ENCODE measurements at regions not wholly inside any gene's neighbourhood (a gene's known extent, or its start where the extent isn't known, plus 50 kb on each side); places are given as distances from the start of the nearest gene placed in this dataset.

DNA sequence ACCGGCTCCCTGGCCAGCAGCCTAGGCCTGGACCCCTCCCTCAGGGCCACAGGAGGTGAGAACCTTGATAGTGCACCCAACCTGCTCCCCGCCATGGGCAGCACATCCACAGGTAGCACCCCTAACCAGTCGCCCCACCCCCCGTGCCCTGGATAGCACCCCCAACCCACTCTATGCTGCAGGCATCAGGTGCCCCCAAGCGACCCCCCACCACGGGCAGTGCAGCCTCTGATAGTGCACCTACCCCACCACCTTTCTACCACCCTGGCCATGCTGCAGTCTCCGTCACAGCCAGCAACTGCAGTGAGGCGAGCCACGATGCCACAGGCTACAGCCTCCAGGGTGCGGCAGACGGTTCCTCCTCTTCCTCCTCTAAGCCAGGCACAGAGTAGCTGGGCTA lies 55.6 kb downstream of the SOWAHC start:
- peak overlapping the region; percentile 67 for H3K18ac ChIP-seq (ENCODE audit: low read length)
- no peak overlapping the region for H3K4me2 ChIP-seq (ENCODE audit: insufficient read depth, low read length, poor library complexity, severe bottlenecking)
- no peak overlapping the region for H3K27ac ChIP-seq (replicated peaks; ENCODE audit: low read length)
- H2BK5ac ChIP-seq (ENCODE audit: low read length), result no peak overlapping the region
- H3K9ac ChIP-seq (ENCODE audit: low read depth, low read length, poor library complexity), result no peak overlapping the region
- peaks cover 3% of the 10 kb centered on the region for H3K79me1 ChIP-seq (ENCODE audit: low read depth, low read length)
- no peak overlapping the region for H3K4ac ChIP-seq (ENCODE audit: low read length)
- H2AK5ac ChIP-seq (ENCODE audit: low read depth, low read length), result no peak overlapping the region
- peak overlapping the region; percentile 16 for H2BK15ac ChIP-seq (ENCODE audit: low read length)
- no peak overlapping the region for H2AFZ ChIP-seq (ENCODE audit: low read length)
- no peaks in the 10 kb centered on the region for H3K36me3 ChIP-seq (replicated peaks in 1 of 2; ENCODE audit: control insufficient read depth in 2 of 2, insufficient read depth in 2 of 2, low read length in 2 of 2)
- H3K27me3 ChIP-seq (ENCODE audit: control insufficient read depth in 3 of 3, insufficient read depth in 3 of 3, low read depth in 1 of 3, low read length in 3 of 3), result no peaks in the 10 kb centered on the region
- DNase-seq (ENCODE audit: low spot score), result no peak
- no peak overlapping the region for H2BK120ac ChIP-seq (ENCODE audit: low read depth, low read length)
- H3K14ac ChIP-seq (ENCODE audit: low read length), result no peak overlapping the region
- no peaks in the 10 kb centered on the region for H3K4me1 ChIP-seq (ENCODE audit: control insufficient read depth in 2 of 2, insufficient read depth in 1 of 2, low read depth in 1 of 2, low read length in 2 of 2)
- H3K9me3 ChIP-seq (replicated peaks in 1 of 2; ENCODE audit: control insufficient read depth in 2 of 2, insufficient read depth in 1 of 2, low read depth in 1 of 2, low read length in 2 of 2), result peaks cover 0 to 2% of the 10 kb centered on the region in 2 donors
- H2BK12ac ChIP-seq (ENCODE audit: low read length), result no peak overlapping the region
- H3K23ac ChIP-seq (ENCODE audit: low read depth, low read length, poor library complexity), result no peak overlapping the region
- no peak overlapping the region for H3K4me3 ChIP-seq (ENCODE audit: low read length in 2 of 2)
- WGBS, 2 donors (ENCODE audit: extremely low coverage in 2 of 2, insufficient read length in 2 of 2, insufficient replicate concordance in 1 of 2), result no CpG with 5 or more reads among the region's 11 CpGs
- no peak overlapping the region for H4K91ac ChIP-seq (ENCODE audit: low read depth, low read length, poor library complexity)
- no peak overlapping the region for H4K8ac ChIP-seq (ENCODE audit: low read depth, low read length)

DNA sequence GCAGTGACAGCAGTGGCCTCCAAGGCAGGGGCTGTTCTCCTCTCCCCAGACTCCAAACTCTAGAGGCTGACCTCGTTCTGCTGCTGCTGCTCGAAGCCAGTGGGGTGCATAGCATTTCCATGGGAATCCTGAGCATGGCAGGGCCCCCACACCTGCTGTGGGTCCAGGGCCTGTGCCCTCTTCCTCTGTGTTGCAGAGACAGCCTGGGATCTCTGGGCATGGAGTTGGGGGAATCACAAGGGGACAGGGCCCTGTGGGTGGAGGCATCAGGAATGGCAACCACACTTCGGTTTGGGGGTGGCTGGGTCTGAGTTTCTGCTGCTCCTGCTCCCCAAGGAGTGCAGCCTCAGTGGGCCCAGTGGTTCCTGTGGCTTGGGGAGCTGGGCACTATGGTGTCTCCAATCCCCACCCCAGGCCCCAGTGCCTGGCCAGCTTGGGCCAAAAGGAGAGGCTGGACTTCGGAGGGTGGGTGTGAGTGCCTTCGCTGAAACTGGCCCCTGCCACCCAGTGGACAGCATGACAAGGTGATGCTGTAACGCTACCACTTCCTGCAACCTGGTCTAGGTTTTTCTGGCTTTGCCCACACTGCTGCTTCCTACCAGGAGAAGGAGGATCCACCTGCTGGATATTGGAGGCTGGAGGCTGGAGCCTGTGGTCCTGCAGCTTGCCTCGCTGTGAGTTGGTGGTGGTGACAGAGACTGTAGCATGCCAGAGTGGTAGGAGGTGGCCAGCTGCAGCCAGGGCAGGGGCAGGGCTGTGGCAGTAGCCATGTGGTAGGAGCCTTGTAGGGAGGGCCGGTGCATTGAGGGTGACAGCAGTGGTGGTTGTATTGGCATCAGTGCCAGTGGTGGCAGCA lies 56.6 kb downstream of the SOWAHC start:
- no peak overlapping the region for H3K4me3 ChIP-seq (ENCODE audit: low read length in 2 of 2)
- WGBS, 2 donors (ENCODE audit: extremely low coverage in 2 of 2, insufficient read length in 2 of 2, insufficient replicate concordance in 1 of 2), result no CpG with 5 or more reads among the region's 8 CpGs
- H3K4me1 ChIP-seq (ENCODE audit: control insufficient read depth in 2 of 2, insufficient read depth in 1 of 2, low read depth in 1 of 2, low read length in 2 of 2), result peaks cover 0 to under 1% of the 10 kb centered on the region in 2 donors
- no peak overlapping the region for H3K27ac ChIP-seq (replicated peaks; ENCODE audit: low read length)
- H2AFZ ChIP-seq (ENCODE audit: low read length), result no peak overlapping the region
- peak overlapping the region; percentile 34 for H2BK12ac ChIP-seq (ENCODE audit: low read length)
- H2AK5ac ChIP-seq (ENCODE audit: low read depth, low read length), result no peak overlapping the region
- DNase-seq (ENCODE audit: low spot score), result no peak
- peak overlapping the region; percentile 25 for H3K23ac ChIP-seq (ENCODE audit: low read depth, low read length, poor library complexity)
- H3K18ac ChIP-seq (ENCODE audit: low read length), result peak overlapping the region; percentile 77
- H4K91ac ChIP-seq (ENCODE audit: low read depth, low read length, poor library complexity), result no peak overlapping the region
- peaks cover 3% of the 10 kb centered on the region for H3K79me1 ChIP-seq (ENCODE audit: low read depth, low read length)
- peaks cover 0 to 2% of the 10 kb centered on the region in 2 donors for H3K9me3 ChIP-seq (replicated peaks in 1 of 2; ENCODE audit: control insufficient read depth in 2 of 2, insufficient read depth in 1 of 2, low read depth in 1 of 2, low read length in 2 of 2)
- peak overlapping the region; percentile 65 for H3K14ac ChIP-seq (ENCODE audit: low read length)
- no peak overlapping the region for H2BK5ac ChIP-seq (ENCODE audit: low read length)
- H3K36me3 ChIP-seq (replicated peaks in 1 of 2; ENCODE audit: control insufficient read depth in 2 of 2, insufficient read depth in 2 of 2, low read length in 2 of 2), result no peaks in the 10 kb centered on the region
- no peak overlapping the region for H3K4me2 ChIP-seq (ENCODE audit: insufficient read depth, low read length, poor library complexity, severe bottlenecking)
- peak overlapping the region; percentile 45 for H2BK15ac ChIP-seq (ENCODE audit: low read length)
- no peak overlapping the region for H4K8ac ChIP-seq (ENCODE audit: low read depth, low read length)
- H3K4ac ChIP-seq (ENCODE audit: low read length), result no peak overlapping the region
- H2BK120ac ChIP-seq (ENCODE audit: low read depth, low read length), result no peak overlapping the region
- H3K9ac ChIP-seq (ENCODE audit: low read depth, low read length, poor library complexity), result no peak overlapping the region
- no peaks in the 10 kb centered on the region for H3K27me3 ChIP-seq (ENCODE audit: control insufficient read depth in 3 of 3, insufficient read depth in 3 of 3, low read depth in 1 of 3, low read length in 3 of 3)

DNA sequence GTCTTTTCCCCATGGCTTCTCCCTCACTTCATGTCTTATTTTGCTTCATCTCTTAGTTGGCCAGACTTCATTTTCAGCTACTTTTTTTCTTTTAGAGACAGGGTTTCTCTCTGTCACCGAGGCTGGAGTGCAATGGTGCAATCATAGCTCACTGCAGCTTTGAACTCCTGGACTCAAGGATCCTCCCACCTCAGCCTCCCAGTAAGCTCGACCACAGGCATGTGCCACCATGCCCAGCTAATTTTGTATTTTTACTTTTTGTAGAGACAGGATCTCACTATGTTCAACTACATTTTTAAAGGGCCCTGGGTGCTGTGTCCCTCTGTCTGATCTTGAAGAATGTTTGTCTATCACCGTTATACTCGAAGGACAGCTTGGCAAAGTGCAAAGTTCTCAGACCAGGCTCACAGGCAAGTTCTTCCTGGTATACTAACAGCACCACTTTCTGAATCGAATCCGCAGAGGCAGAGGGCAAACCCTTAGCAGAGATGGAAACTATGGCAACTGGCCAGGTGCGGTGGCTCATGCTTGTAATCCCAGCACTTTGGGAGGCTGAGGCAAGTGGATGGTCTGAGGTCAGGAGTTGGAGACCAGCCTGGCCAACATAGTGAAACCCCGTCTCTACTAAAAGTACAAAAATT lies 60.9 kb downstream of the SOWAHC start:
- no peak overlapping the region for H2AFZ ChIP-seq (ENCODE audit: low read length)
- no peaks in the 10 kb centered on the region for H3K27me3 ChIP-seq (ENCODE audit: control insufficient read depth in 3 of 3, insufficient read depth in 3 of 3, low read depth in 1 of 3, low read length in 3 of 3)
- no peak overlapping the region for H3K18ac ChIP-seq (ENCODE audit: low read length)
- no peak overlapping the region for H2BK120ac ChIP-seq (ENCODE audit: low read depth, low read length)
- no peak overlapping the region for H3K27ac ChIP-seq (replicated peaks; ENCODE audit: low read length)
- H3K4me3 ChIP-seq (ENCODE audit: low read length in 2 of 2), result no peak overlapping the region
- no peak overlapping the region for H3K9ac ChIP-seq (ENCODE audit: low read depth, low read length, poor library complexity)
- H3K14ac ChIP-seq (ENCODE audit: low read length), result no peak overlapping the region
- H2BK12ac ChIP-seq (ENCODE audit: low read length), result no peak overlapping the region
- H3K36me3 ChIP-seq (replicated peaks in 1 of 2; ENCODE audit: control insufficient read depth in 2 of 2, insufficient read depth in 2 of 2, low read length in 2 of 2), result no peaks in the 10 kb centered on the region
- peaks cover 0 to 2% of the 10 kb centered on the region in 2 donors for H3K9me3 ChIP-seq (replicated peaks in 1 of 2; ENCODE audit: control insufficient read depth in 2 of 2, insufficient read depth in 1 of 2, low read depth in 1 of 2, low read length in 2 of 2)
- no peak overlapping the region for H2BK5ac ChIP-seq (ENCODE audit: low read length)
- no peak overlapping the region for H2BK15ac ChIP-seq (ENCODE audit: low read length)
- H4K8ac ChIP-seq (ENCODE audit: low read depth, low read length), result no peak overlapping the region
- no peak for DNase-seq (ENCODE audit: low spot score)
- H3K79me1 ChIP-seq (ENCODE audit: low read depth, low read length), result peaks cover 3% of the 10 kb centered on the region
- H4K91ac ChIP-seq (ENCODE audit: low read depth, low read length, poor library complexity), result no peak overlapping the region
- H3K4me1 ChIP-seq (ENCODE audit: control insufficient read depth in 2 of 2, insufficient read depth in 1 of 2, low read depth in 1 of 2, low read length in 2 of 2), result peaks cover 12 to 36% of the 10 kb centered on the region in 2 donors
- WGBS, 2 donors (ENCODE audit: extremely low coverage in 2 of 2, insufficient read length in 2 of 2, insufficient replicate concordance in 1 of 2), result no CpG with 5 or more reads among the region's 8 CpGs
- no peak overlapping the region for H3K4ac ChIP-seq (ENCODE audit: low read length)
- H3K23ac ChIP-seq (ENCODE audit: low read depth, low read length, poor library complexity), result no peak overlapping the region
- H3K4me2 ChIP-seq (ENCODE audit: insufficient read depth, low read length, poor library complexity, severe bottlenecking), result no peak overlapping the region
- no peak overlapping the region for H2AK5ac ChIP-seq (ENCODE audit: low read depth, low read length)

DNA sequence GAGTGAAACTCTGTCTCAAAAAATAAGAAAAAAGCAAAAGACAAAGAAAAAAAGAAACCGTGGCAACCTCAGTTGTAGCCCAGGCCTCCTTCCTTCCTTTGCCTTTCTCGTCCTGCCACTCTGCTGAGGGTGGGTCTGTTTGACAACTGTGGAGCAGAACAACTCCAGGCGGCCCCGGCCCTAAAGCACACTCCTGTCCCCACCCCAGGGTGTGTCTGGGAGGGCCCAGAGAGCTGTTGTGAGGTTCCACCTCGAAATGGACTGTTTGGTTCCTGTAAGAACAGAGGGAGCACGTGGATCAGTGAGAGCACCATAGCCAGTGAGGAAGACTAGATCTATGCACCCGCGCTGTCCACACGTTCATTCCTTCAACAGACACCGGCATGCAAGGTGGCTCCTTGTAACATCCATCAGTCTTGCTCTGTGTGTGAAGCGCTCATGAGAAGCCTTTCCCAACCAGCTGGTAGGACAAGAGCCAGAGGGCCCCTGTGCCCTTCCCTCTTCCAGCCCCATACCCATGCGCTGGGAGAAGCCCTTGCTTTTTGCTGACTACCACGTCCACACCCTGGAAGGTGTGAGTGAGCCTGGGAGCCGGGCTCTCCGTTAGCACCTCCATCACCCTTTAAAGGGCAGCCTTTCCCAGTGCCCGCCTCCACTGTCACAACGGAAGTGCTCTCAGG lies 61.6 kb downstream of the SOWAHC start:
- H2BK5ac ChIP-seq (ENCODE audit: low read length), result no peak overlapping the region
- H3K9ac ChIP-seq (ENCODE audit: low read depth, low read length, poor library complexity), result no peak overlapping the region
- H3K79me1 ChIP-seq (ENCODE audit: low read depth, low read length), result no peaks in the 10 kb centered on the region
- H3K4ac ChIP-seq (ENCODE audit: low read length), result no peak overlapping the region
- no peak overlapping the region for H4K8ac ChIP-seq (ENCODE audit: low read depth, low read length)
- H3K4me3 ChIP-seq (ENCODE audit: low read length in 2 of 2), result no peak overlapping the region
- H2AK5ac ChIP-seq (ENCODE audit: low read depth, low read length), result peak overlapping the region; percentile 2
- H3K4me2 ChIP-seq (ENCODE audit: insufficient read depth, low read length, poor library complexity, severe bottlenecking), result no peak overlapping the region
- no peak overlapping the region for H3K27ac ChIP-seq (replicated peaks; ENCODE audit: low read length)
- no peak for DNase-seq (ENCODE audit: low spot score)
- H3K18ac ChIP-seq (ENCODE audit: low read length), result peak overlapping the region; percentile 75
- H2BK120ac ChIP-seq (ENCODE audit: low read depth, low read length), result no peak overlapping the region
- H3K9me3 ChIP-seq (replicated peaks in 1 of 2; ENCODE audit: control insufficient read depth in 2 of 2, insufficient read depth in 1 of 2, low read depth in 1 of 2, low read length in 2 of 2), result peaks cover 0 to 2% of the 10 kb centered on the region in 2 donors
- no peak overlapping the region for H2AFZ ChIP-seq (ENCODE audit: low read length)
- no CpG with 5 or more reads among the region's 17 CpGs for WGBS, 2 donors (ENCODE audit: extremely low coverage in 2 of 2, insufficient read length in 2 of 2, insufficient replicate concordance in 1 of 2)
- no peaks in the 10 kb centered on the region for H3K27me3 ChIP-seq (ENCODE audit: control insufficient read depth in 3 of 3, insufficient read depth in 3 of 3, low read depth in 1 of 3, low read length in 3 of 3)
- H3K4me1 ChIP-seq (ENCODE audit: control insufficient read depth in 2 of 2, insufficient read depth in 1 of 2, low read depth in 1 of 2, low read length in 2 of 2), result peaks cover 12 to 36% of the 10 kb centered on the region in 2 donors
- H3K36me3 ChIP-seq (replicated peaks in 1 of 2; ENCODE audit: control insufficient read depth in 2 of 2, insufficient read depth in 2 of 2, low read length in 2 of 2), result no peaks in the 10 kb centered on the region
- H2BK12ac ChIP-seq (ENCODE audit: low read length), result no peak overlapping the region
- no peak overlapping the region for H3K23ac ChIP-seq (ENCODE audit: low read depth, low read length, poor library complexity)
- H3K14ac ChIP-seq (ENCODE audit: low read length), result peak overlapping the region; percentile 32
- H4K91ac ChIP-seq (ENCODE audit: low read depth, low read length, poor library complexity), result no peak overlapping the region
- H2BK15ac ChIP-seq (ENCODE audit: low read length), result no peak overlapping the region
